ENCODE measurements at regions not wholly inside any gene's neighbourhood (a gene's known extent, or its start where the extent isn't known, plus 50 kb on each side); places are given as distances from the start of the nearest gene placed in this dataset.

DNA sequence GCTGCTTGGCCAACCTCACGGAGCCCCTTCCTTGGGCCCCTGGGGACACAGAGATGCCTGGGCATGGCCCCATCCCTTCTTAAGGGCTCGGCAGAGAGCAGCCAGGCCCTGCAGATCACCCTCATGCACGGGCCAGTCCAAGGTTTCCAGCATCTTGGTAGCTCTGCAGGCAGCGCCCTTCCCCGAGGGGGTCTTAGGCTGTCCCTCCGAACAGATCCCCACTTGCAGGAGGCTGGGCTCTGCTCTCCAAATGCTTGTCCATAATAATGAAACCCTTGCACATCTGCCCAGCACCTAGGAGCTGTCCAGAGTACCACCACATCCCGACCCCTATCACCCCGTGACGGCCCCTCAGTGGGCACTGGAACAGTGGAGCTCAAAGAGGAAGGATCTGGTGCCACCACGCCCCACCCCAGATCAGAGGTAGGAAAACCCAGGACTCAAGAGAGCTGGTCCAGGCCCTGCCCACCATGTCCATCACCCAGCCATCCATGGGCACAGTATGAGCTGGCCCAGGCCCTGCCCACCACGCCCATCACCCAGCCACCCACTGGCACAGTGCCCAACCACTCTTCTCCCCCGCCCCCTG lies 92.5 kb upstream of the PRR5 start:
- Histone ChIP-seq H3K36me3 (ENCODE audit: control insufficient read depth, insufficient read depth, low read length) (no peaks in the 10 kb centered on the region), H3K27ac (ENCODE audit: extremely low read depth, low read depth, low read length) (no peak overlapping the region), H3K9me3 (replicated peaks; ENCODE audit: control insufficient read depth, insufficient read depth, low read depth, low read length) (no peaks in the 10 kb centered on the region), H3K9ac (ENCODE audit: insufficient read depth in 1 of 2, low read depth in 2 of 2, low read length in 2 of 2) (no peak overlapping the region), H2AFZ (ENCODE audit: low read depth, low read length) (no peak overlapping the region), H4K20me1 (replicated peaks; ENCODE audit: control insufficient read depth, insufficient read depth, low read length) (no peaks in the 10 kb centered on the region), H3K27me3 (ENCODE audit: control insufficient read depth in 2 of 2, insufficient read depth in 2 of 2, low read length in 2 of 2) (peaks cover 0 to 35% of the 10 kb centered on the region in 2 experiments; a peak in 3 of 5 replicates), H3K4me3 (no peak overlapping the region), H3K79me2 (ENCODE audit: control insufficient read depth, insufficient read depth, low read length) (no peaks in the 10 kb centered on the region), H3K4me2 (ENCODE audit: insufficient read depth, low read length) (no peak overlapping the region), H3K9me1 (ENCODE audit: control insufficient read depth, insufficient read depth, low read length) (no peaks in the 10 kb centered on the region), H3K4me1 (replicated peaks in 1 of 2; ENCODE audit: control insufficient read depth in 2 of 2, insufficient read depth in 2 of 2, low read length in 2 of 2) (no peaks in the 10 kb centered on the region)
- ATAC-seq: no peak
- 0% methylated on average over 8 of the region's 12 CpGs for WGBS (ENCODE audit: insufficient coverage, low coverage, missing lambda C conversion rate)
- intact Hi-C loops (cut with micrococcal nuclease) (no loop called here), in situ Hi-C loops (cut with MboI) (no loop called here)
- TF ChIP-seq ATF7 (IDR thresholded peaks at IDR 0.05): no peak
- TF ChIP-seq NFIX (CRISPR knock-in tag; IDR thresholded peaks at IDR 0.05; ENCODE audit: low read depth): no peak
- no peak for TF ChIP-seq NR2F6 (CRISPR knock-in tag; IDR thresholded peaks at IDR 0.05)
- TF ChIP-seq, protein P1, sequence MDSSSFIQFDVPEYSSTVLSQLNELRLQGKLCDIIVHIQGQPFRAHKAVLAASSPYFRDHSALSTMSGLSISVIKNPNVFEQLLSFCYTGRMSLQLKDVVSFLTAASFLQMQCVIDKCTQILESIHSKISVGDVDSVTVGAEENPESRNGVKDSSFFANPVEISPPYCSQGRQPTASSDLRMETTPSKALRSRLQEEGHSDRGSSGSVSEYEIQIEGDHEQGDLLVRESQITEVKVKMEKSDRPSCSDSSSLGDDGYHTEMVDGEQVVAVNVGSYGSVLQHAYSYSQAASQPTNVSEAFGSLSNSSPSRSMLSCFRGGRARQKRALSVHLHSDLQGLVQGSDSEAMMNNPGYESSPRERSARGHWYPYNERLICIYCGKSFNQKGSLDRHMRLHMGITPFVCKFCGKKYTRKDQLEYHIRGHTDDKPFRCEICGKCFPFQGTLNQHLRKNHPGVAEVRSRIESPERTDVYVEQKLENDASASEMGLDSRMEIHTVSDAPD (CRISPR knock-in tag; IDR thresholded peaks at IDR 0.05): no peak
- TF ChIP-seq MEF2D (tag; conservative IDR thresholded peaks at IDR 0.05; ENCODE audit: low read depth): no peak
- TF ChIP-seq ESRRB (CRISPR knock-in tag; IDR thresholded peaks at IDR 0.05; ENCODE audit: borderline replicate concordance): no peak
- no peak for TF ChIP-seq ILF3 (IDR thresholded peaks at IDR 0.05; ENCODE audit: borderline replicate concordance)
- POLR2A ChIA-PET: interaction anchor here (0.6 to 1.1 kb wide), 2 partner anchors 13 to 221 kb away, joined by 3 to 5 read pairs; no protein-coding TSS in a partner anchor
- BruUV-seq (replicated peaks): no TSS peak
- no peak for FAIRE-seq
- no peak for DNase-seq (ENCODE audit: extremely low read depth in 1 of 4, low spot score in 3 of 4)
- CTCF ChIA-PET (ENCODE audit: low intra/inter-chr PET ratio): no interaction called here

Measured in K562 (cell line).